RWPE1 (cell line): ENCODE measurements at regions not wholly inside any gene's neighbourhood (a gene's known extent, or its start where the extent isn't known, plus 50 kb on each side); places are given as distances from the start of the nearest gene placed in this dataset.

Experiments used
- CTCF ChIA-PET: fragments of 350-600 bp; sonication (Branson Sonifier 250); formaldehyde crosslinking; extraction: SDS; loops from one replicate; lab custom pipeline; 2021; lab: Yijun Ruan, JAX
- POLR2A ChIA-PET: fragments of 400-600 bp; formaldehyde crosslinking; extraction: SDS; loops from one replicate; lab custom pipeline; 2020; ENCODE audit warnings: antibody characterized with exemption; ENCODE audit not compliant: low non-redundant PET; lab: Yijun Ruan, JAX
- DNase-seq: peaks from one replicate; pipeline ENCODE4 v3.0.0; 2012; ENCODE audit warnings: low spot score
- H3K27ac ChIP-seq: fragments of 450-650 bp; 2 replicates; pipeline ENCODE4 v1.5.1; 2017
- CTCF ChIP-seq: fragments of 450-650 bp; conservative IDR thresholded peaks from 2 replicates; pipeline ENCODE4 v1.5.1; 2017; ENCODE audit warnings: low read depth, mild to moderate bottlenecking

- DNase-seq: no peak
- CTCF ChIA-PET: no interaction called here
- H3K27ac ChIP-seq: no peak overlapping the region
- TF ChIP-seq CTCF: no peak
- POLR2A ChIA-PET: no interaction called here
Observed at GRCh38 chr2:144237108-144237507, 282.8 kb downstream of the ZEB2 start.

GRCh38 chr2:144235050-144235449, 284.9 kb downstream of the ZEB2 start:
- no peak for TF ChIP-seq CTCF

GRCh38 chr2:144234542-144234871, 285.4 kb downstream of the ZEB2 start:
- POLR2A ChIA-PET: no interaction called here
- H3K27ac ChIP-seq: no peak overlapping the region
- DNase-seq: no peak
- CTCF ChIA-PET: no interaction called here
- TF ChIP-seq CTCF: no peak

More at GRCh38 chr2:144235050-144235449, 284.9 kb downstream of the ZEB2 start:
- CTCF ChIA-PET: interaction anchor here (0.7 kb wide), 1 partner anchor 23 kb away, joined by 4 read pairs; no protein-coding TSS in a partner anchor
- POLR2A ChIA-PET: no interaction called here
- no peak for DNase-seq
- no peak overlapping the region for H3K27ac ChIP-seq

GRCh38 chr2:144233733-144234541, 286.0 kb downstream of the ZEB2 start:
- ChIA-PET CTCF (no interaction called here), POLR2A (no interaction called here)
- H3K27ac ChIP-seq: no peak overlapping the region
- no peak for TF ChIP-seq CTCF
- no peak for DNase-seq

- no peak for TF ChIP-seq CTCF
- ChIA-PET CTCF (no interaction called here), POLR2A (no interaction called here)
- H3K27ac ChIP-seq: no peak overlapping the region
- DNase-seq: no peak
Observed at GRCh38 chr2:144233317-144233716, 286.6 kb downstream of the ZEB2 start.

- no peak for TF ChIP-seq CTCF
- no peak overlapping the region for H3K27ac ChIP-seq
- ChIA-PET CTCF (interaction anchor here (0.6 kb wide), 1 partner anchor 1320 kb away, joined by 5 read pairs; no protein-coding TSS in a partner anchor), POLR2A (no interaction called here)
- DNase-seq: peak; percentile 3
Observed at GRCh38 chr2:144230448-144231085, 289.4 kb downstream of the ZEB2 start.
